SK-N-SH treated with all-trans-retinoic acid at 6 μM for 48 hours (cell line): ENCODE measurements at regions not wholly inside any gene's neighbourhood (a gene's known extent, or its start where the extent isn't known, plus 50 kb on each side); places are given as distances from the start of the nearest gene placed in this dataset.

Experiments
- ATAC-seq: fragments of 200-7000 bp; cut with Tn5 transposase; 3 replicates; pipeline ENCODE4 v1.9.1; 2020; ENCODE audit warnings: mild to moderate bottlenecking, moderate library complexity
- ARNTL ChIP-seq: fragments of 450-650 bp; formaldehyde crosslinking; IDR thresholded peaks from 2 replicates; pipeline ENCODE4 v1.5.0; 2020; ENCODE audit warnings: low read depth, mild to moderate bottlenecking, moderate library complexity, borderline replicate concordance
- BACH2 ChIP-seq: fragments of 250-450 bp; sonication (Bioruptor Pico); IDR thresholded peaks from 2 replicates; pipeline ENCODE4 v1.9.0; 2021; ENCODE audit warnings: mild to moderate bottlenecking, borderline replicate concordance
- CREB5 ChIP-seq: fragments of 250-450 bp; sonication (Bioruptor Pico); IDR thresholded peaks from 2 replicates; pipeline ENCODE4 v1.5.1; 2020; ENCODE audit warnings: low read depth, mild to moderate bottlenecking, moderate library complexity
- ESRRG ChIP-seq: fragments of 250-450 bp; sonication (Bioruptor Pico); IDR thresholded peaks from 2 replicates; pipeline ENCODE4 v1.6.1; 2021; ENCODE audit warnings: mild to moderate bottlenecking
- ISL1 ChIP-seq: fragments of 250-450 bp; sonication (Bioruptor Pico); IDR thresholded peaks from 2 replicates; pipeline ENCODE4 v2.1.2; 2022; ENCODE audit warnings: mild to moderate bottlenecking, moderate library complexity
- OSR1 ChIP-seq: fragments of 250-450 bp; sonication (Bioruptor Pico); IDR thresholded peaks from 2 replicates; pipeline ENCODE4 v1.8.0; 2022; ENCODE audit warnings: moderate library complexity, mild to moderate bottlenecking, inconsistent platforms
- POU6F1 ChIP-seq: fragments of 250-450 bp; sonication (Bioruptor Pico); IDR thresholded peaks from 2 replicates; pipeline ENCODE4 v1.8.0; 2021; ENCODE audit warnings: low read depth, mild to moderate bottlenecking, moderate library complexity, borderline replicate concordance
- PPARA ChIP-seq: fragments of 250-450 bp; sonication (Bioruptor Pico); IDR thresholded peaks from 2 replicates; pipeline ENCODE4 v1.5.0; 2020; ENCODE audit warnings: mild to moderate bottlenecking, borderline replicate concordance
- RARB ChIP-seq: fragments of 250-450 bp; sonication (Bioruptor Pico); IDR thresholded peaks from 2 replicates; pipeline ENCODE4 v1.8.0; 2021; ENCODE audit warnings: mild to moderate bottlenecking, moderate library complexity
- SNAI2 ChIP-seq: fragments of 250-450 bp; sonication (Bioruptor Pico); IDR thresholded peaks from 2 replicates; pipeline ENCODE4 v1.5.0; 2020; ENCODE audit warnings: mild to moderate bottlenecking, moderate library complexity
- TCF4 ChIP-seq: fragments of 250-450 bp; sonication (Bioruptor Pico); IDR thresholded peaks from 2 replicates; pipeline ENCODE4 v1.8.0; 2021; ENCODE audit warnings: mild to moderate bottlenecking, moderate library complexity, borderline replicate concordance
- TOX ChIP-seq: fragments of 250-450 bp; sonication (Bioruptor Pico); IDR thresholded peaks from 2 replicates; pipeline ENCODE4 v1.8.0; 2021; ENCODE audit warnings: mild to moderate bottlenecking, moderate library complexity, borderline replicate concordance
- ZC3H10 ChIP-seq: fragments of 250-450 bp; sonication (Bioruptor Pico); IDR thresholded peaks from 2 replicates; pipeline ENCODE4 v1.5.1; 2021; ENCODE audit warnings: mild to moderate bottlenecking, moderate library complexity
- ZFP3 ChIP-seq: fragments of 250-450 bp; sonication (Bioruptor Pico); IDR thresholded peaks from 2 replicates; pipeline ENCODE4 v1.5.0; 2020; ENCODE audit warnings: mild to moderate bottlenecking, moderate library complexity
- ZNF565 ChIP-seq: fragments of 450-650 bp; formaldehyde crosslinking; conservative IDR thresholded peaks from 2 replicates; pipeline ENCODE4 v1.5.0; 2020; ENCODE audit warnings: low read depth, mild to moderate bottlenecking, moderate library complexity
- ZNF70 ChIP-seq: fragments of 450-650 bp; formaldehyde crosslinking; IDR thresholded peaks from 2 replicates; pipeline ENCODE4 v1.5.0; 2020; ENCODE audit warnings: mild to moderate bottlenecking, moderate library complexity
- ZNF8 ChIP-seq: fragments of 450-650 bp; formaldehyde crosslinking; IDR thresholded peaks from 2 replicates; pipeline ENCODE4 v1.5.0; 2020; ENCODE audit warnings: mild to moderate bottlenecking, moderate library complexity
- TF ChIP-seq, protein P1 (sequence below): fragments of 250-450 bp; sonication (Bioruptor Pico); IDR thresholded peaks from 2 replicates; pipeline ENCODE4 v1.5.0; 2020; ENCODE audit warnings: mild to moderate bottlenecking, moderate library complexity

- no peak for TF ChIP-seq POU6F1 (CRISPR knock-in tag)
- no peak for TF ChIP-seq ARNTL
- TF ChIP-seq BACH2 (CRISPR knock-in tag): no peak
These were observed 260.4 kb downstream of the BRINP2 start (continued) for GRCh38 chr1:177431123-177431522.

- no peak for ATAC-seq
- TF ChIP-seq OSR1 (CRISPR knock-in tag): no peak
- TF ChIP-seq BACH2 (CRISPR knock-in tag): no peak
- TF ChIP-seq ZNF565: no peak
These were observed 258.5 kb downstream of the BRINP2 start for GRCh38 chr1:177429234-177429633.

GRCh38 chr1:177427811-177428210 lies 257.1 kb downstream of the BRINP2 start:
- TF ChIP-seq ZNF8: no peak
- TF ChIP-seq OSR1 (CRISPR knock-in tag): no peak
- TF ChIP-seq, protein P1, sequence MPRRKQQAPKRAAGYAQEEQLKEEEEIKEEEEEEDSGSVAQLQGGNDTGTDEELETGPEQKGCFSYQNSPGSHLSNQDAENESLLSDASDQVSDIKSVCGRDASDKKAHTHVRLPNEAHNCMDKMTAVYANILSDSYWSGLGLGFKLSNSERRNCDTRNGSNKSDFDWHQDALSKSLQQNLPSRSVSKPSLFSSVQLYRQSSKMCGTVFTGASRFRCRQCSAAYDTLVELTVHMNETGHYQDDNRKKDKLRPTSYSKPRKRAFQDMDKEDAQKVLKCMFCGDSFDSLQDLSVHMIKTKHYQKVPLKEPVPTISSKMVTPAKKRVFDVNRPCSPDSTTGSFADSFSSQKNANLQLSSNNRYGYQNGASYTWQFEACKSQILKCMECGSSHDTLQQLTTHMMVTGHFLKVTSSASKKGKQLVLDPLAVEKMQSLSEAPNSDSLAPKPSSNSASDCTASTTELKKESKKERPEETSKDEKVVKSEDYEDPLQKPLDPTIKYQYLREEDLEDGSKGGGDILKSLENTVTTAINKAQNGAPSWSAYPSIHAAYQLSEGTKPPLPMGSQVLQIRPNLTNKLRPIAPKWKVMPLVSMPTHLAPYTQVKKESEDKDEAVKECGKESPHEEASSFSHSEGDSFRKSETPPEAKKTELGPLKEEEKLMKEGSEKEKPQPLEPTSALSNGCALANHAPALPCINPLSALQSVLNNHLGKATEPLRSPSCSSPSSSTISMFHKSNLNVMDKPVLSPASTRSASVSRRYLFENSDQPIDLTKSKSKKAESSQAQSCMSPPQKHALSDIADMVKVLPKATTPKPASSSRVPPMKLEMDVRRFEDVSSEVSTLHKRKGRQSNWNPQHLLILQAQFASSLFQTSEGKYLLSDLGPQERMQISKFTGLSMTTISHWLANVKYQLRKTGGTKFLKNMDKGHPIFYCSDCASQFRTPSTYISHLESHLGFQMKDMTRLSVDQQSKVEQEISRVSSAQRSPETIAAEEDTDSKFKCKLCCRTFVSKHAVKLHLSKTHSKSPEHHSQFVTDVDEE (CRISPR knock-in tag): no peak
- no peak for TF ChIP-seq ZC3H10 (CRISPR knock-in tag)
- TF ChIP-seq ISL1 (CRISPR knock-in tag): no peak
- no peak for TF ChIP-seq TOX (CRISPR knock-in tag)
- TF ChIP-seq SNAI2: no peak
- ATAC-seq: no peak

- TF ChIP-seq ZNF8: no peak
- TF ChIP-seq ISL1 (CRISPR knock-in tag): no peak
- TF ChIP-seq, protein P1 (CRISPR knock-in tag): no peak
- TF ChIP-seq ZNF70: no peak
- TF ChIP-seq RARB: no peak
- no peak for TF ChIP-seq POU6F1 (CRISPR knock-in tag)
- no peak for TF ChIP-seq ZFP3 (CRISPR knock-in tag)
- no peak for ATAC-seq
These were observed 255.7 kb downstream of the BRINP2 start for GRCh38 chr1:177426497-177426896.

- no peak for TF ChIP-seq OSR1 (CRISPR knock-in tag)
- ATAC-seq: no peak
These were observed 254.4 kb downstream of the BRINP2 start for GRCh38 chr1:177425199-177425598.

GRCh38 chr1:177424744-177425143 lies 254.0 kb downstream of the BRINP2 start:
- ATAC-seq: no peak
- no peak for TF ChIP-seq ZC3H10 (CRISPR knock-in tag)
- no peak for TF ChIP-seq SNAI2
- no peak for TF ChIP-seq TCF4 (CRISPR knock-in tag)
- no peak for TF ChIP-seq CREB5 (CRISPR knock-in tag)
- TF ChIP-seq ESRRG (CRISPR knock-in tag): no peak
- TF ChIP-seq, protein P1 (CRISPR knock-in tag): no peak
- TF ChIP-seq PPARA (CRISPR knock-in tag): no peak
